ENCODE measurements at regions not wholly inside any gene's neighbourhood (a gene's known extent, or its start where the extent isn't known, plus 50 kb on each side); places are given as distances from the start of the nearest gene placed in this dataset.

DNA sequence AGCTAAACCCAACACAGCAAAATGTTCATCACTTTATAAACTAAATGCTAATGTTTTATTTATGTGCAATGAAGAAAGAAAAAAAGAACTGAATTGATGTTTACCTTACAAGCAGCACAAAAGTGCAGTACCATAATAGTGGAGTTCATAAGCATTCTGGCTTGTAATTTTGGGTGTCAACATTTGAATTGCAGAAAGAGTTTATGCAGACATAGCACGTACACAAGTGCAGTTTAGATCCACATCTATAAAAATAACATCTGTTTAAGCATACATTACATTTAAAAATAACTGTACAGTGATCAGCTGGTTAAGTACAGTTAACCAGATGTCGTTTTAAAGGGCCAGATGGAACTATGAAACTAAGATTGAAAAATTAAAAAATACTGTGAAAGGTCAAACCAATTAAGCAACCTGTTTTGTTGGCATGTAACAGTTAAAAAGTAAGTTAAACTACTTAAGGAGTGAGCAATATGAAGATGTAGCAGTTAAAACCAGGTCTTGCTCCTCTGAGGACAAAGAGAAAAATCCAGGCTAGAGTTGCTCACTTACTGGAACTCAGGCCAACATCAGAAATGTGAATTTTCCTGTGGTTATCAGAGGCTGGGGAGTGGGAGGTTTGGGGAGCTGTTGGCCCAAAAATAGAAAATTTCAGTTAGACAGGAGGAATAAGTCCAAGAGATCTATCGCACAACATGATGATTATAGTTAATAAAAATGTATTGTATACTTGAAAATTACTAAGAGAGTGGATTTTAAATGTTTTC, 204.9 kb upstream of the MDFIC2 start:
- no peak for DNase-seq (ENCODE audit: low spot score, unreplicated experiment)
- Mint-ChIP-seq H3K9me3 (ENCODE audit: low read depth) (no peaks in the 10 kb centered on the region), H3K27ac (no peak overlapping the region), H3K4me3 (ENCODE audit: low read depth) (no peak overlapping the region), H3K4me1 (ENCODE audit: low read depth) (peaks cover 11% of the 10 kb centered on the region), H3K27me3 (peaks cover 4% of the 10 kb centered on the region), H3K36me3 (ENCODE audit: insufficient read depth) (no peaks in the 10 kb centered on the region)
- TF ChIP-seq, protein P1, sequence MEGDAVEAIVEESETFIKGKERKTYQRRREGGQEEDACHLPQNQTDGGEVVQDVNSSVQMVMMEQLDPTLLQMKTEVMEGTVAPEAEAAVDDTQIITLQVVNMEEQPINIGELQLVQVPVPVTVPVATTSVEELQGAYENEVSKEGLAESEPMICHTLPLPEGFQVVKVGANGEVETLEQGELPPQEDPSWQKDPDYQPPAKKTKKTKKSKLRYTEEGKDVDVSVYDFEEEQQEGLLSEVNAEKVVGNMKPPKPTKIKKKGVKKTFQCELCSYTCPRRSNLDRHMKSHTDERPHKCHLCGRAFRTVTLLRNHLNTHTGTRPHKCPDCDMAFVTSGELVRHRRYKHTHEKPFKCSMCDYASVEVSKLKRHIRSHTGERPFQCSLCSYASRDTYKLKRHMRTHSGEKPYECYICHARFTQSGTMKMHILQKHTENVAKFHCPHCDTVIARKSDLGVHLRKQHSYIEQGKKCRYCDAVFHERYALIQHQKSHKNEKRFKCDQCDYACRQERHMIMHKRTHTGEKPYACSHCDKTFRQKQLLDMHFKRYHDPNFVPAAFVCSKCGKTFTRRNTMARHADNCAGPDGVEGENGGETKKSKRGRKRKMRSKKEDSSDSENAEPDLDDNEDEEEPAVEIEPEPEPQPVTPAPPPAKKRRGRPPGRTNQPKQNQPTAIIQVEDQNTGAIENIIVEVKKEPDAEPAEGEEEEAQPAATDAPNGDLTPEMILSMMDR (IDR thresholded peaks at IDR 0.05; ENCODE audit: unreplicated experiment), result no peak

DNA sequence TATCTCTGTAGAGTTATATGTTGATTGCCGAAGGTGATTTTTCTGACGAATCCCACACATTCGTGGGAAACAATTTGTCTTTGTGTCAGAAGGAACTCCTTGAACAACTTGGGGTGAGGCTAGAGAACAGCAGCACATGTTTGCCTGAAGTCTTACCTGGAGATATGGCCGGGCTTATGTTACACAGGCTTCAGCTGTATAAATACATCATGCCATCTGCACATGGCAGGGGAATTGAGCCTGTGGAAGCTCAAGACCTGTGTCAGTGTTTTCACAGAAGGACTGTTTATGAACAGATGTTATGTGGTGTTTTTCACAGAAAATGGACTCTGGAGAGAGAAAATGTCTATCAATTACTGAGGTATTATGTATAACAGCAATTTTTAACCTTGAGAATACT, 203.6 kb upstream of the MDFIC2 start:
- H3K27me3 Mint-ChIP-seq, result peaks cover 4% of the 10 kb centered on the region
- no peaks in the 10 kb centered on the region for H3K36me3 Mint-ChIP-seq (ENCODE audit: insufficient read depth)
- H3K9me3 Mint-ChIP-seq (ENCODE audit: low read depth), result no peaks in the 10 kb centered on the region
- no peak for DNase-seq (ENCODE audit: low spot score, unreplicated experiment)
- peak overlapping the region; percentile 65 for H3K27ac Mint-ChIP-seq
- H3K4me1 Mint-ChIP-seq (ENCODE audit: low read depth), result peaks cover 11% of the 10 kb centered on the region
- TF ChIP-seq, protein P1 (IDR thresholded peaks at IDR 0.05; ENCODE audit: unreplicated experiment), result no peak
- no peak overlapping the region for H3K4me3 Mint-ChIP-seq (ENCODE audit: low read depth)

DNA sequence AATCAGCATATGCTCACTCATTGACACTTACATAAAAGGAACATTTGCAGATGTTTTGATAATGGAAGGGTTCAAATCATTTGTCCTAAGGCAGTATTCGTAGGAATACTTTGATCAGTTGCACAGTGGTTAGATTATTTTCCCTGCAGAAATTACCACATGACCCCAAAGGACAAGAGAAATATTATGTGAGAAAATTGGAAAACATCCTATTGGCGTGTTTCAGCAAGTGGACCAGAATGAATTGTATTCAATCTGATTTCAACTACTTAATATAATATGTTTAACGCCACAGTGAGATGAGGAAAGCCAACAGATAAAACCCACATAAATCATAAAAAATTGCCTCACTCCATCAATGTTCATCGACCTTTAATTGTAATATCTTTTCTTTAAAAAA, 195.0 kb upstream of the MDFIC2 start:
- no peak for DNase-seq (ENCODE audit: low spot score, unreplicated experiment)
- no peak overlapping the region for H3K27ac Mint-ChIP-seq
- TF ChIP-seq, protein P1 (IDR thresholded peaks at IDR 0.05; ENCODE audit: unreplicated experiment), result no peak
- H3K4me3 Mint-ChIP-seq (ENCODE audit: low read depth), result no peak overlapping the region
- H3K27me3 Mint-ChIP-seq, result no peaks in the 10 kb centered on the region
- H3K9me3 Mint-ChIP-seq (ENCODE audit: low read depth), result no peaks in the 10 kb centered on the region
- no peaks in the 10 kb centered on the region for H3K4me1 Mint-ChIP-seq (ENCODE audit: low read depth)
- H3K36me3 Mint-ChIP-seq (ENCODE audit: insufficient read depth), result no peaks in the 10 kb centered on the region

DNA sequence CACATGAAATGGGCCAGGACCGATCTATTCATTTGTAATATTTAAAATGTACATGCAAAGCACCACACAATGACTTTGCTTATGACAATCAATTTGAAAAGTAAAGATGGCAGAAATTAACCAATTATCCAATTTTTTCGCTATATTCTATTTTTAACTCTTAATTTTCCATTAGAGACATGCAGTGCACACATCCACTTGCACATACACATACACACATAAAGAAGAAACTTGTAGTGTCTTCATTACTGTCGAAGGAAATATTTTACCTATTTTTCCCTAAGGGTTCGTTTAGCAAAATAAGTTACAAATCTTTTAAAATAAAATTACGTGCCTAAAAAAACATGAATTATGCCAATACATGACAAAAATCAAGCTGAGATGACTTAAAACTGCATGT, 194.3 kb upstream of the MDFIC2 start:
- Mint-ChIP-seq H3K27me3 (no peaks in the 10 kb centered on the region), H3K27ac (no peak overlapping the region), H3K36me3 (ENCODE audit: insufficient read depth) (no peaks in the 10 kb centered on the region), H3K9me3 (ENCODE audit: low read depth) (peaks cover 6% of the 10 kb centered on the region), H3K4me1 (ENCODE audit: low read depth) (no peaks in the 10 kb centered on the region), H3K4me3 (ENCODE audit: low read depth) (no peak overlapping the region)
- no peak for DNase-seq (ENCODE audit: low spot score, unreplicated experiment)
- TF ChIP-seq, protein P1 (IDR thresholded peaks at IDR 0.05; ENCODE audit: unreplicated experiment), result no peak

DNA sequence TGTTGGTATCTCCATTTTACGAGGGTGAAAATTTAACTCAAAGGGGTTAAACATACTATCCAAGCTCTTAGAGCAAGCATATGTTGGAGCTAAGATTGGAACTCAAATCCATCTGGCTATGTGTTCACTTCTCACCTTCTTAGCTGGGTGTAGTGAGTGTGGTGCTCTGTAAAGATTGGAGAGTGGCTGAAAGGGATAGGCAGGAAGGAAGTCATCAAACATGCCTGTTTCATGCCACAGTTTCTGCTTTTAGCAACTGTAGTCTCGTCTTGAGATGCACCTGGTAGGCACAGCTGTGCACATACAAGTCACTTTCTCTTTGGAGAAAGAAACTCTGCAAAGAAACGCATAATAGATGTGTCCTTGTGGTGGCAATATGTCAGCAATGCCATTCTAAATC, 189.1 kb upstream of the MDFIC2 start:
- H3K36me3 Mint-ChIP-seq (ENCODE audit: insufficient read depth), result no peaks in the 10 kb centered on the region
- peaks cover 14% of the 10 kb centered on the region for H3K9me3 Mint-ChIP-seq (ENCODE audit: low read depth)
- no peak overlapping the region for H3K4me3 Mint-ChIP-seq (ENCODE audit: low read depth)
- DNase-seq (ENCODE audit: low spot score, unreplicated experiment), result no peak
- TF ChIP-seq, protein P1 (IDR thresholded peaks at IDR 0.05; ENCODE audit: unreplicated experiment), result no peak
- no peaks in the 10 kb centered on the region for H3K27me3 Mint-ChIP-seq
- no peak overlapping the region for H3K27ac Mint-ChIP-seq
- H3K4me1 Mint-ChIP-seq (ENCODE audit: low read depth), result no peaks in the 10 kb centered on the region
